ENCODE measurements at regions not wholly inside any gene's neighbourhood (a gene's known extent, or its start where the extent isn't known, plus 50 kb on each side); places are given as distances from the start of the nearest gene placed in this dataset.

DNA sequence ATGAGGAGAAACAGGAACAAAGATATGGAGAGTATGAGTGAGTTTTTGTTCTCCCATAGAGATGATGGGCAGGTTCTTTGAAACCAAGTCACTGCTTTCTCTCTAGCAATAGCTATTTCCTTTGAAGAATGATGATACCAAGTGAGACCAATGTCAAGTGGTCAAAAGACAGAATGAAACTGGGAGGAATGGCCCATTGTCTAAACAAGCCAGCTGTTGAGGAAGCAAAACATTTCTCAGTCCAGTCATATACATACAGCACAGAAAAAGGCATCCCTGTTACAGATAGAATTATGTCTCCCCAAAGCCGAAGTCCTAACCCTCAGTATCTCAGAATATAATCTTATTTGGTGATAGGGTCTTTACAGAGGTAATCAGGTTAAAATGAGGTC lies 66.1 kb upstream of the EPC2 start:
- no peaks in the 10 kb centered on the region for H3K9me2 ChIP-seq
- H4K20me1 ChIP-seq (ENCODE audit: insufficient read depth): no peaks in the 10 kb centered on the region
- ChIA-PET CTCF (interaction anchor here (0.6 kb wide), 1 partner anchor 1962 kb away, joined by 3 read pairs; no protein-coding TSS in a partner anchor), POLR2A (no interaction called here)
- H3K79me2 ChIP-seq (ENCODE audit: insufficient read depth): no peaks in the 10 kb centered on the region
- H3K9me3 ChIP-seq: no peaks in the 10 kb centered on the region
- H3K4me1 ChIP-seq (ENCODE audit: control insufficient read depth in 1 of 2, insufficient read depth in 2 of 2, low read depth in 1 of 2, low read length in 1 of 2): no peaks in the 10 kb centered on the region
- no peaks in the 10 kb centered on the region for H3F3A ChIP-seq (replicated peaks; ENCODE audit: insufficient read depth)
- no peak overlapping the region for H3K4me2 ChIP-seq
- H2AFZ ChIP-seq (ENCODE audit: low read depth): no peak overlapping the region
- no peak overlapping the region for H3K27ac ChIP-seq (ENCODE audit: low read depth in 2 of 2, low read length in 1 of 2)
- TF ChIP-seq RCOR1 (IDR thresholded peaks at IDR 0.05; ENCODE audit: low read length): no peak
- no peak for TF ChIP-seq TCF12 (IDR thresholded peaks at IDR 0.05)
- no peak for TF ChIP-seq POLR2AphosphoS5 (IDR thresholded peaks at IDR 0.05; ENCODE audit: low read depth, low read length)
- no peak for TF ChIP-seq ELF1 (IDR thresholded peaks at IDR 0.05)
- no peak for TF ChIP-seq NRF1 (IDR thresholded peaks at IDR 0.05; ENCODE audit: low read depth, low read length)
- TF ChIP-seq, protein P1, sequence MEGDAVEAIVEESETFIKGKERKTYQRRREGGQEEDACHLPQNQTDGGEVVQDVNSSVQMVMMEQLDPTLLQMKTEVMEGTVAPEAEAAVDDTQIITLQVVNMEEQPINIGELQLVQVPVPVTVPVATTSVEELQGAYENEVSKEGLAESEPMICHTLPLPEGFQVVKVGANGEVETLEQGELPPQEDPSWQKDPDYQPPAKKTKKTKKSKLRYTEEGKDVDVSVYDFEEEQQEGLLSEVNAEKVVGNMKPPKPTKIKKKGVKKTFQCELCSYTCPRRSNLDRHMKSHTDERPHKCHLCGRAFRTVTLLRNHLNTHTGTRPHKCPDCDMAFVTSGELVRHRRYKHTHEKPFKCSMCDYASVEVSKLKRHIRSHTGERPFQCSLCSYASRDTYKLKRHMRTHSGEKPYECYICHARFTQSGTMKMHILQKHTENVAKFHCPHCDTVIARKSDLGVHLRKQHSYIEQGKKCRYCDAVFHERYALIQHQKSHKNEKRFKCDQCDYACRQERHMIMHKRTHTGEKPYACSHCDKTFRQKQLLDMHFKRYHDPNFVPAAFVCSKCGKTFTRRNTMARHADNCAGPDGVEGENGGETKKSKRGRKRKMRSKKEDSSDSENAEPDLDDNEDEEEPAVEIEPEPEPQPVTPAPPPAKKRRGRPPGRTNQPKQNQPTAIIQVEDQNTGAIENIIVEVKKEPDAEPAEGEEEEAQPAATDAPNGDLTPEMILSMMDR (IDR thresholded peaks at IDR 0.05): no peak
- TF ChIP-seq FOXJ3 (CRISPR knock-in tag; IDR thresholded peaks at IDR 0.05): no peak
- TF ChIP-seq, protein P2, sequence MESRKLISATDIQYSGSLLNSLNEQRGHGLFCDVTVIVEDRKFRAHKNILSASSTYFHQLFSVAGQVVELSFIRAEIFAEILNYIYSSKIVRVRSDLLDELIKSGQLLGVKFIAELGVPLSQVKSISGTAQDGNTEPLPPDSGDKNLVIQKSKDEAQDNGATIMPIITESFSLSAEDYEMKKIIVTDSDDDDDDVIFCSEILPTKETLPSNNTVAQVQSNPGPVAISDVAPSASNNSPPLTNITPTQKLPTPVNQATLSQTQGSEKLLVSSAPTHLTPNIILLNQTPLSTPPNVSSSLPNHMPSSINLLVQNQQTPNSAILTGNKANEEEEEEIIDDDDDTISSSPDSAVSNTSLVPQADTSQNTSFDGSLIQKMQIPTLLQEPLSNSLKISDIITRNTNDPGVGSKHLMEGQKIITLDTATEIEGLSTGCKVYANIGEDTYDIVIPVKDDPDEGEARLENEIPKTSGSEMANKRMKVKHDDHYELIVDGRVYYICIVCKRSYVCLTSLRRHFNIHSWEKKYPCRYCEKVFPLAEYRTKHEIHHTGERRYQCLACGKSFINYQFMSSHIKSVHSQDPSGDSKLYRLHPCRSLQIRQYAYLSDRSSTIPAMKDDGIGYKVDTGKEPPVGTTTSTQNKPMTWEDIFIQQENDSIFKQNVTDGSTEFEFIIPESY (IDR thresholded peaks at IDR 0.05; ENCODE audit: borderline replicate concordance, low read depth): no peak
- TF ChIP-seq JUND (IDR thresholded peaks at IDR 0.05): no peak
- no peak for TF ChIP-seq USF2 (IDR thresholded peaks at IDR 0.05; ENCODE audit: borderline replicate concordance, low read depth, low read length)
- no peak for TF ChIP-seq CHD2 (IDR thresholded peaks at IDR 0.05; ENCODE audit: low read length, partially characterized antibody)
- TF ChIP-seq REST (IDR thresholded peaks at IDR 0.05; ENCODE audit: low read depth, low read length): no peak
- TF ChIP-seq EZH2phosphoT487 (IDR thresholded peaks at IDR 0.05; ENCODE audit: borderline replicate concordance, low read depth): no peak
- TF ChIP-seq RXRA (IDR thresholded peaks at IDR 0.05; ENCODE audit: borderline replicate concordance, low read depth): no peak
- TF ChIP-seq TAF1 (IDR thresholded peaks at IDR 0.05; ENCODE audit: borderline replicate concordance, low read depth, low read length): no peak
- no peak for TF ChIP-seq FOXM1 (IDR thresholded peaks at IDR 0.05; ENCODE audit: low read depth)
- TF ChIP-seq GABPA (IDR thresholded peaks at IDR 0.05; ENCODE audit: low read depth): no peak
- TF ChIP-seq EP300 (IDR thresholded peaks at IDR 0.05; ENCODE audit: borderline replicate concordance in 1 of 2, low read depth in 1 of 2, low read length in 1 of 2): no peak
- no peak for TF ChIP-seq IRF3 (IDR thresholded peaks at IDR 0.05; ENCODE audit: low read depth, low read length)
- TF ChIP-seq TEAD4 (IDR thresholded peaks at IDR 0.05; ENCODE audit: borderline replicate concordance, insufficient read depth): no peak
- 0% methylated on average over 1 of the region's 1 CpG for WGBS (ENCODE audit: low lambda C conversion rate)
- H3K9ac ChIP-seq: no peak overlapping the region
- no peak for DNase-seq
- H3K4me3 ChIP-seq (ENCODE audit: low read depth in 2 of 2, low read length in 1 of 2): no peak overlapping the region
- H3K36me3 ChIP-seq (replicated peaks in 1 of 2; ENCODE audit: control insufficient read depth in 1 of 2, insufficient read depth in 2 of 2, low read length in 1 of 2): no peaks in the 10 kb centered on the region
- peaks cover 29% of the 10 kb centered on the region; the same call in 1 of the 2 replicates for H3K27me3 ChIP-seq (ENCODE audit: insufficient read depth)
